ENCODE measurements at regions not wholly inside any gene's neighbourhood (a gene's known extent, or its start where the extent isn't known, plus 50 kb on each side); places are given as distances from the start of the nearest gene placed in this dataset.
"Not testable (repeated sequence)": the region's sequence is repeated elsewhere in the genome, so short reads cannot be mapped to it uniquely, and the experiment has no call there.

GRCh38 chr16:86232496-86232895, 277.8 kb upstream of the FOXF1 start:
- TF ChIP-seq ZFX (IDR thresholded peaks at IDR 0.05), result no peak
- no peak for TF ChIP-seq EGR1 (IDR thresholded peaks at IDR 0.05; ENCODE audit: low read depth)
- TF ChIP-seq POLR2AphosphoS5 (IDR thresholded peaks at IDR 0.05; ENCODE audit: low read depth, low read length), result no peak
- TF ChIP-seq, protein P1, sequence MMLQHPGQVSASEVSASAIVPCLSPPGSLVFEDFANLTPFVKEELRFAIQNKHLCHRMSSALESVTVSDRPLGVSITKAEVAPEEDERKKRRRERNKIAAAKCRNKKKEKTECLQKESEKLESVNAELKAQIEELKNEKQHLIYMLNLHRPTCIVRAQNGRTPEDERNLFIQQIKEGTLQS (IDR thresholded peaks at IDR 0.05), result no peak
- TF ChIP-seq SRF (IDR thresholded peaks at IDR 0.05; ENCODE audit: low read depth), result no peak
- TF ChIP-seq, protein P2, sequence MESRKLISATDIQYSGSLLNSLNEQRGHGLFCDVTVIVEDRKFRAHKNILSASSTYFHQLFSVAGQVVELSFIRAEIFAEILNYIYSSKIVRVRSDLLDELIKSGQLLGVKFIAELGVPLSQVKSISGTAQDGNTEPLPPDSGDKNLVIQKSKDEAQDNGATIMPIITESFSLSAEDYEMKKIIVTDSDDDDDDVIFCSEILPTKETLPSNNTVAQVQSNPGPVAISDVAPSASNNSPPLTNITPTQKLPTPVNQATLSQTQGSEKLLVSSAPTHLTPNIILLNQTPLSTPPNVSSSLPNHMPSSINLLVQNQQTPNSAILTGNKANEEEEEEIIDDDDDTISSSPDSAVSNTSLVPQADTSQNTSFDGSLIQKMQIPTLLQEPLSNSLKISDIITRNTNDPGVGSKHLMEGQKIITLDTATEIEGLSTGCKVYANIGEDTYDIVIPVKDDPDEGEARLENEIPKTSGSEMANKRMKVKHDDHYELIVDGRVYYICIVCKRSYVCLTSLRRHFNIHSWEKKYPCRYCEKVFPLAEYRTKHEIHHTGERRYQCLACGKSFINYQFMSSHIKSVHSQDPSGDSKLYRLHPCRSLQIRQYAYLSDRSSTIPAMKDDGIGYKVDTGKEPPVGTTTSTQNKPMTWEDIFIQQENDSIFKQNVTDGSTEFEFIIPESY (IDR thresholded peaks at IDR 0.05; ENCODE audit: extremely low read depth, insufficient replicate concordance, low read length), result no peak
- no peak for TF ChIP-seq FOSL1 (IDR thresholded peaks at IDR 0.05; ENCODE audit: low read depth)
- H3K4me2 ChIP-seq (ENCODE audit: low read length), result no peak overlapping the region
- no peak for DNase-seq (ENCODE audit: low read depth, low spot score)
- H3K4me1 ChIP-seq (ENCODE audit: control insufficient read depth in 1 of 2, insufficient read depth in 2 of 2, low read length in 2 of 2), result no peaks in the 10 kb centered on the region
- H3K27ac ChIP-seq (ENCODE audit: low read depth, low read length), result no peak overlapping the region
- ChIA-PET RAD21 (ENCODE audit: low non-redundant PET in 1 of 2, low total read pairs in 2 of 2, uncharacterized antibody in 2 of 2, unreplicated experiment in 2 of 2) (no interaction called here), CTCF (no interaction called here), POLR2A (no interaction called here)
- no peaks in the 10 kb centered on the region for H3K36me3 ChIP-seq (ENCODE audit: control insufficient read depth in 1 of 2, insufficient read depth in 2 of 2, low read length in 2 of 2)
- H3K79me2 ChIP-seq (ENCODE audit: insufficient read depth, low read length), result no peaks in the 10 kb centered on the region
- H3K9me2 ChIP-seq (ENCODE audit: insufficient read depth), result no peaks in the 10 kb centered on the region
- intact Hi-C loops (cut with micrococcal nuclease), result no loop called here
- ATAC-seq, result no peak
- peaks cover 20% of the 10 kb centered on the region for H3K27me3 ChIP-seq (ENCODE audit: insufficient read depth, low read length)
- H2AFZ ChIP-seq (ENCODE audit: low read depth, low read length, poor library complexity, severe bottlenecking), result no peak overlapping the region
- no peaks in the 10 kb centered on the region for H4K20me1 ChIP-seq (ENCODE audit: insufficient read depth)
- no peak overlapping the region for H3K9ac ChIP-seq (ENCODE audit: low read length)
- no peak overlapping the region for H3K4me3 ChIP-seq (replicated peaks in 1 of 2; ENCODE audit: low read depth in 1 of 2, low read length in 2 of 2)
- no peaks in the 10 kb centered on the region for H3K9me3 ChIP-seq (ENCODE audit: control insufficient read depth in 1 of 2, insufficient read depth in 1 of 2, low read depth in 1 of 2, low read length in 2 of 2)
- no TSS peak for BruUV-seq (replicated peaks)

GRCh38 chr16:86233506-86233905, 276.8 kb upstream of the FOXF1 start:
- ATAC-seq; H3K9me3 ChIP-seq (ENCODE audit: control insufficient read depth in 1 of 2, insufficient read depth in 1 of 2, low read depth in 1 of 2, low read length in 2 of 2); H3K9me2 ChIP-seq (ENCODE audit: insufficient read depth); H2AFZ ChIP-seq (ENCODE audit: low read depth, low read length, poor library complexity, severe bottlenecking); H3K79me2 ChIP-seq (ENCODE audit: insufficient read depth, low read length); BruUV-seq (replicated peaks); H3K4me2 ChIP-seq (ENCODE audit: low read length); H3K4me1 ChIP-seq (ENCODE audit: control insufficient read depth in 1 of 2, insufficient read depth in 2 of 2, low read length in 2 of 2); H3K4me3 ChIP-seq (replicated peaks in 1 of 2; ENCODE audit: low read depth in 1 of 2, low read length in 2 of 2); H3K27ac ChIP-seq (ENCODE audit: low read depth, low read length); DNase-seq (ENCODE audit: low read depth, low spot score); H3K36me3 ChIP-seq (ENCODE audit: control insufficient read depth in 1 of 2, insufficient read depth in 2 of 2, low read length in 2 of 2); H4K20me1 ChIP-seq (ENCODE audit: insufficient read depth); RAD21 ChIA-PET (ENCODE audit: low non-redundant PET in 1 of 2, low total read pairs in 2 of 2, uncharacterized antibody in 2 of 2, unreplicated experiment in 2 of 2); H3K9ac ChIP-seq (ENCODE audit: low read length); intact Hi-C loops (cut with micrococcal nuclease); POLR2A ChIA-PET; CTCF ChIA-PET: not testable (repeated sequence)
- peaks cover 11% of the 10 kb centered on the region for H3K27me3 ChIP-seq (ENCODE audit: insufficient read depth, low read length)
